Kidney glomerular epithelial cell (primary cell): ENCODE measurements at regions not wholly inside any gene's neighbourhood (a gene's known extent, or its start where the extent isn't known, plus 50 kb on each side); places are given as distances from the start of the nearest gene placed in this dataset.

Experiments
- DNase-seq: peaks from one replicate; lab custom pipeline; 2025; lab: John Stamatoyannopoulos, UW

DNA sequence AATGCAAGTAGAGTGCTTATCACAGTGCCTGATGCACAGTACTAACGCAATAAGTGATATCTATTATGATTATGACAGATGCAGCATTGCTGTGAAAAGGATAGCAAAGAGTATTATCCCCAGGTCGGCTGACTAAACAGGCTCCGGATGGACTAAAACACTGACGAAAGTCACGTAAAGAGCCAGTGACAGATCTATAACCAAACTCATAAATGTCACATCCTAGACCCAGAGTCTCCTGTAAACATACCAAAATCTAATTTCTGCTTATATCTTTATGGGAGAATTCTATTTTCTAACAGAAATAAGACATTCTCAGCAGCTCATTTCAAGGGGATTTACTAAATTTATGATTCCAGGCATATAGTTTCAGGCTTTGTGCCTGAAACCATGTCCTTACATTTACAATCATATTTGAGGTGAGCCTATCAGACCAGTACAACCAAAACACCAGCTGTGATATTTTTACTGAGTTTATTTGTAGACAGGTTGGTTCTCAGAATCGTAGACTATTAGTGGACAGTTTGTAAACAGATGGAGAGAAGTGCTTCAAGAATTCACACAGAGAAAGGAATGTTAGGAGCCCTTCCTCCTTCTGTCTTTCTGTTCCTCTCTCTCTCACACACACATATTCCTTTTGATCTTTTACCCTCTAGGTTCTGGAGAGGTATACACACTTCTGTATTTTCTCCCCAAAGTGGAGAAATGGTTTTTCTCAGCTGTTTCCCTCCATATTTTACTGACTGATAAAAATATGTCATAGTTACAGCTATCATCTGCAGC lies 52.4 kb upstream of the WDR26 start:
- no peak for DNase-seq

DNA sequence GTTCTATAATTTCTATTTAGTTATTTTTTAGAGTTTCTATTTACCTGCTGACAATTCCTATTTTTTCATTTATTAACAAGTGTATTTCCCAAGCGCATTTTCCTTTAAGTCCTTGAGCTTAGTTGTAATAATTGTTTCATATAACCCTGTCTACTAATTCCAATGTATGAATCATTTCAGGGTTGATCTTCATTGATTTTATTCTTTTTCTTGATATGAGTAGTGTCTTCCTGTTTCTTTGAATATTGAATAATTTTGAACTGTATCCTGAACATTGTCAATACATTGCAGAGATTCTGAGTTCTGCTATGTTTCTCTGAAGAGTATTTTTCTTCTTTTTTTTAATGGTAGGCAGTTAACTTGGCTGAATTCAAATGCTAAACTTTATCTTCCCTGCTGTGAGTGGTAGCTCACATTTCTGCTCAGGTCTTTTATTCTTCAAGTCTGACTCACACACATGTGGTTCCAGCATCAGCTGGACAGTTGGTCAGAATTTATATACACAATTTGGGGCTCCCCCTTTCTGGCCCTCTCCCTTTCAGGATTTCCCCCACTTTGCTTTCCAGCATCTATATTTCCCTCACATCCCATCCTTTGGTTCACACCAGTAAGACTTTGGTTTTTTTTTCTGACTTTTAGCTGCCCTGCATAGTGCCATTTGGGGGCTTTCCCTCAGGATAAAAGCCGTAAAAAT lies 54.4 kb upstream of the WDR26 start:
- DNase-seq: no peak

DNA sequence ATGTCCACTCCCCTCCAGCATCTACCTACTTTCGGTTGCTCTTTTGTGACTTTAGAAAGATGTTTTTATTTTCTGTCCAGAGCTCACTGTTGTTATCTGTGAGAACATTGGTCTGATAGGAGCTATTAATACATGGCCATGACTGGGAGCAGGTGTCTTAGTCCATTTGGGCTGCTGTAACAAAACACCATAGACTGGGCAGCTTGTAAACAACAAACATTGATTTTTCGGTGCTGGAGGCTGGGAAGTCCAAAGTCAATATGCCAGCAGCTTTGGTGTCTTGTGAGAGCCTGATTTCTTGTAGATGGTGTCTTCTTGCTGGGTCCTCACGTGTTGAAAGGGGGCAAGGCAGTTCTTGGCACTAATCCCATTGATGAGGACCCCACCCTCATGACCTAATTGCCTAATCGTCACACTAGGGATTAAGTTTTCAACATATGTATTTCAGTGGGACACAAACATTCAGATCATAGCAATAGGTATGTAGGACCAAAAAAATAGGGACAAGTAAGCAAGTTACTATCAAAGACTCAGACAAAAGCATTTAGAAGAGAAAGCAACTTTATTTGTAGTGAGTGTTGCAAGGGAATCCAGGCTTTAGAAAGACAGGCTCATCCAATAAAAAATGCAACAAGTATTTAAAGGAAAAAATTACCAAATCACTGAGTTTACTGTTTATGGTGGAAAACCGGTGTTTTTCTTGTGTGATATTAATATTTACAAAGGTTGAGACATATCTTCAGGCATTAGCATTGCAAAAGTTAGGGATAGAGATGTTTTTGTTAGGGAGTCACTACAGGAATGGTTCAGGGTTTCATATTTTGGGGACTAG lies 55.2 kb upstream of the WDR26 start:
- no peak for DNase-seq

DNA sequence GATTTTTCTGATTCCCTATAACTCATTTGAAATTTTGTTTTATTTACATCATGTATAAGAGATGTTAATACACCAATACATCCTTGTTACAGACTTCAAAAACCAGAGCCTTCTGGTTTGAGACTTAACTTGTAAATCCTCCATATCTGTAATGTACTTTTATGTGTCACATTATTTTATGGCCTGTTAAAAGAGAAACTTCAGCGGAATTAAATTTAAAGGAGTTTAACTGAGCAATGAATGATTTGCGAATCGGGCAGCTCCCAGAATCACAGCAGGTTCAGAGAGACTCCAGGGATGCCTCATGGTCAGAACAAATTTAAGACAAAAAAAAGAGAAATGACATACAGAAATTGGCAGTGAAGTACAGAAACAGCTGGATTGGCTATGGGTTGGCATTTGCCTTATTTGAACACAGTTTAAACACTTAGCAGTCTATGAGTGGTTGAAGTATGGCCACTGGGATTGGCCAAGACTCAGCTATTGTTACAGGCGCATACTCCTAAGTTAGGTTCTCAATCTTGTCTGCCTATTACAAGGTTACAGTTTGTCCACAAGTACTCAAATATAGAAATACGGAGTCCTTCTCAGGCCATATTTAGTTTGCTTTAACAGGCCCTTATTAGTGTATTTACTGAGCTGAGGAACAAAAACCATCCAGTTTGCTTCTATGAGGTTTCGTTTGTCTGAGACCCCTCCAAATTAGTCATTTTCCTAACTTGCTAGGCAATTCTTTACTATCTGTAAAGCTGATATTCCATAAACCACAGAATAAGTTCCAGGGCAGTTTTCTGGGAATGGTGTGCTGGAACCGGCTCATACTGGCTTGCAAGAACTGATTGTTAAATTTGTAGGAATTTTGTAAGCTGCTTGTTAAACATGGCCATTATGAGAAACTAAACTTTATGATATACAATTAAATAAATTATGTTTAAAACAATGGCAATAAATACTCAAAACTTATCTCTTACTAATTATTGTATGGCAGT lies 56.2 kb upstream of the WDR26 start:
- no peak for DNase-seq

DNA sequence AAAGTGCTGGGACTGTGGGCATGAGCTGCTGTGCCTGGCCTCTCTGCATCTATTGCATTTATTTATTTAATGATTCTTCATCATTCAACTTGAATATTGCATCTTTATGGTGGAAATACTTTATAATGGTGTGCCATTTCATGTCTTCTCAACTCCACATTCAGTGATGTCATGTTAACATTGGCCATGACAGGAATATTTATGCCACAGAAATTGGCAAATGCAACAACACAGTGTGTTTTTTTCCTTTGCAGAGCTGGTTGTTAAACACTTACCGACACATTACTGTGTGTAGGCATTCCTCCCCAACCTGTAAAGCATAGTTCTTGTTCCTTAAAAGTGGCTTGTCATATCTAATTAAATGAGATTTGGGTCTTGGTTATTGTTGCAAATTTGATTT lies 57.4 kb upstream of the WDR26 start:
- no peak for DNase-seq

DNA sequence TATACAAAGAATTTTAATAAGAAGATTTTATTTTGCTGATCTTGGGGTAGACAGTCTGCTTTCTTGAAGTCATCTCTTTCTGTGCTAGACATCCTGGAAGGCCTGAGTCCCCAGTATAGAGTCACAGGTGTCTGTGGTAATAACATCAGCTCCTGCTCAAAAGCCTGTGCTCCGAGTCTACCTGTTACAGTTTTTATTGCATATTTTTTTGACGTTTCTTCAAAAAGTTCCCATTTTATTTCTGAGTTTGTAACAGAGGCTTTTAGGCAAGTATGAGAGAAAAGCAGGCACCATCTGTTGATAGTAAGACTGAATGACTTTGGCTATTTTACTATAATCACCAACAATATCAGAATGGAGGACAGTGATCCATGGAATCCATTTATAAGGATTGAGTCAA lies 58.0 kb upstream of the WDR26 start:
- DNase-seq: no peak

DNA sequence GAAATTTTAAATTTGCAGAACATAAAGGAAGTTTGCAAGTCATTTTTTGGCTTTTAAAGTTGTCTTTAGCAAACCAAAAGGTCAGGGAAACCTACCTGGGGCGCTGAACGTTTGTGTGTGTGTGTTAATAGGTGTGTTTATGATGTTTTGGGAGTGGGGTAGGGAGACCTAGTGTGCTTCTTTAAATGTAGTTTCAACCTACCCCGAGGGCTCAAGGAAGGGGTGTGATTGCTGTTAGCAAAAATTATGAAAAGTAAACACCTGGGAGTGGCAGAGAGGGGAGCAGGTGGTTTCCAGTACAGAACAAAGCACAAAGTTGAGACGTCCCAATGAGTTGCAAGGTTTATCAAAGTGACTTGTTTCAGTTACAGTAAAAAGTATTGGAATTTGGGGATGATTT lies 58.7 kb upstream of the WDR26 start:
- DNase-seq: no peak

DNA sequence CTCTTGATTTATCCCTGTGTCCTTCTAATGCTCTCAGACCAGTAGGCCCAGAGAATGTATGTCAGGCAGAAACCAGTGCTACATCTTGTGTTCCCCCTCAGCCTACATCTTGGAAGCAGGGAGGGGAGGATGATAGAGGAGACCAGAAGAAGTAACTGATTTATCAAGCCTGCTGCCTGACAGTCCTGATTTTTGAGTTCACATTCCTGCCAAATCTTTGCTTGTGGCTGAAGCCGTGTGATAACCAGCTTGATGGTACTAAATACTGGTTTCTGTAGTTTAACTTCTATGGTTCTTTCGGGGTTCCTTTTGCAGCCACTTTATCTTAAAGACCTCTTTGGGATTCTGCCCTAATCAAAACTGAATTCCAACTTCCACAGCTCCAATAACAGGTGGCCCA lies 59.7 kb upstream of the WDR26 start:
- DNase-seq: no peak

DNA sequence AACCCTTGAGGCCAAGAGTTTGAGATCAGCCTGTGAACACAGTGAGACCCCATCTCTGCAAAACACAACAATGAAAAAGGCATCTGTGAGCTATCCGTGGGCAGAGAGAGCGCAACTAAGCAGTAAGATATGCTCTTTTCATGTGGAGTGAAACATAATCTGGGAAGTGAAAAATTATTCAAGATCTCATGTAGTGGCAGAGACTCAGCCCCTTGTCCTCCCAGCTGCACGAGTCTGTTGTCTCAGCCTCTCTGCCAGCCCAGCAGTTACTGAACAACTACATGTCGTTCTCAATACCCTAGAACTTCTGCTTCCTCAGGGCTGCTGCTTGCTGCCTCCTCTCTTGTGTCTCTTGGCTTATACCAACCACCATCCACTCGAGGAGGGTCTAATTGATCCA lies 61.3 kb upstream of the WDR26 start:
- DNase-seq: no peak

DNA sequence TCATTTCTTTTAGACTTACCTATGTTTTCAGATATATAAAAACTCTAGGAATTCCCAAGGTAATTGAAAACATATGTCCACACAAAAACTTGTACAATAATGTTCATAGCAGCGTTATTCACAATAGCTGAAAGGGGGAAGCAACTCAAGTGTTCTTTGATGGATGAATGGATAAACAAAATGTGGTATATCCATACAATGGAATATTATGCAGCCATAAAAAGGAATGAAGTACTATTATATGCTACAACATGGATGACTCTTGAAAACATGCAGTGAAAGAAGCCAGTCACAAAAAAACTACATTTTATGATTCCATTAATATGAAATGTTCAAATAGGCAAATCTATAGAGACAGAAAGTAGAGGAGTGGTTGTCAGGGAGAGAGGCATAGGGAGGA lies 62.2 kb upstream of the WDR26 start:
- no peak for DNase-seq

DNA sequence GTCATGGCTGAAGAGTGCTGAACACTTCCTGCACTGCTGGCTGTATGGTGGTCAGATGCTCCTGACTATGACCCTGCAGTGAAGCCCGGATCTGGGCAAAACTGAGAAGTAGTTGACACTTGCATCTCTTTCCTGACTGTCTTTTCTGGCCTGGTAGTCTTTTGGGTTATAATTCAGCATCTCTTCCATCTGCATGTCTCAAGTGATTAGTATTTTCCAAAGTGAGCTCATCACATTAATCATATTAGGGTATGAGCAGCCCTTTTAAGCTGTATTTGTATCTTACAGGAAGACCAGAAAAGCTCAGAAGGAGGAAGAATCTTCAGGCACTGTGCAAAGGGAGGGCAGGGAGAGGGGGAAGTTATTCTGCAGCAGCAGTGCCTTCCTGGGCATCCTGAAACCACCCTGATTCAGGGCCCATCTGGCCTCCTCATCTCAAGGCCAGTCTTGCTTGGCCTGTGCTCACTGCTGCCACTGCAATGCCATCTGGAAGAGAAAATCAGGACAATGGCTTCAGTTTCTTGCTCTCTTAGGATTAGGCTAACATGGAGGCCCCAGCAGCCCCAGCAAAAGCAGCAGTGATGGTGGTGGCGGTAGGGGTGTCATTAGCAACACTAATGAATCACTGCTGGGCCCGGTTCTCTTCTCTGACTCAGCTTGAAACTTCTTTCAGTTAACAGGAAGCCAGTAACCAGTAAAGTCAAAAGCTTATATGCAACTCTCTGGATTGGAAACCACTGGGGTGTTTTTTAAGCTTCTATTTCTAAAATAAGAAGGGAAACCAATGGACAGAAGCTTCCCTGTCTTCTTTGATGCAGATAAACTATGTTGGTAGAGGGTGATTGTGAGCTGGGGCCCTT lies 63.3 kb upstream of the WDR26 start:
- DNase-seq: peak; percentile 89

DNA sequence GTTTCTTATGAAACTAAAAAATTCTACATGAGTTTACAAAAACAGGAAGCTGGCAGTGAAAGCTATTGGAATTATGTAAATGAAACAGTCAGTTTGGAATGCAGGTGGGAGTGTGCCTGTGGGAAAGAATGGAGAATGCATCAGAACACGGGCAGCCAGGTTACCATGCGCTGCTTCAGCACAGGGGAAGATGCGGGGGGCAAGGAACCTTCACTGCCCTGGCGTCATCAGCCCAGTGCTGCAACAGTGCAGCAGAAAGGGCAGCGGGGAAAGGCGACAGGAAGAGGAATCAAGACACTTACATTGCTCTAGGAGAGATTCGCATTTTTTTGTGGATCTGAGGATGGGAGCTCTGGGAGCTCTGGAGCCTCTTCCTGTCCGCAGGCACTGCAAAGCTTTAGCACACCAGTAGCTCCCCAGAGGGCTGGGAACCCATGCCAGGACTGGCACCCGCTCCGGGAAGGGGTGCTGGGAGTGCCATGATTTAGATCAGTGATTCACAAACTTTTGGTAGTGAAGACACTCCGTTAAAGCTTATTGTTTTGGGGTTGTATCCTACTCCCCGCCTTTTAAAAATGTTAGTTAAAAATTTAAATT lies 64.1 kb upstream of the WDR26 start:
- DNase-seq: peak; percentile 96

DNA sequence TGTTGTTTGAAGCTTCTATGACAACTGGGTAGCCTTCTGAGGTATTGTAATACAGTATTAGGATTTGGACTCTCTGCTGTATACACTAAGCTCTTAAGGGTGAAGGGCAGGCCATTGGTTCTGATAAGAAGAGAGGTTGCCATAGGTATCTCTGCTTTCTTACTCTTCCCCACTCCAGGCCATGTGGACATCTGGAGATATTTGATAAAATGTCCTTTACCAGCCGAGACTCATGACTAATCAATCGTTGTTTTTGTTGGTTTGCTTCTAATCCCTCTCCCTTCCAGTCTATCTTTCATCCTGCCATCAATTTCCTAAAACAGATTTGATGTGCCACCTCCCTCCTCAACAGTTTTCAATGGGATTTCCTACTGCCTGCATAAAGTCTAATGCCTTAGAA lies 64.6 kb upstream of the WDR26 start:
- DNase-seq: peak; percentile 30

DNA sequence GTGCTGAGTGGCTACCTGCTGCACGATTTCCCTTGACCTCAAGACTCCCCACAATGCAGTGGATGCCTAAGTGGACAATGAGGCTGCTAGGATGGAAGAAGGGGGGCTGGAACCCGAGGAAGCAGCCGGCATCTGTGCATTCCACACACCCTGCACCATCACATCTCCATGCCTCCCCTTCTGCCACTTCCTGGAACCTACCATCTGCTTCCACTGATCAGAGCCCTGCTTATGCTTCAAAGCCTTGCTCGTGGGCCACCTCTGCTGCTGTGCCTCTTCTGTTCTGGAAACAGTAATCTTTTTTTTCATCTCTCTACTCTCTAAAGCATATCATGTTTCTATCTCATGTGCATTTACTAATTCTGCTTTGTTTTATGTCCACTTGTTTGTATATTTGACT lies 66.2 kb upstream of the WDR26 start:
- no peak for DNase-seq

DNA sequence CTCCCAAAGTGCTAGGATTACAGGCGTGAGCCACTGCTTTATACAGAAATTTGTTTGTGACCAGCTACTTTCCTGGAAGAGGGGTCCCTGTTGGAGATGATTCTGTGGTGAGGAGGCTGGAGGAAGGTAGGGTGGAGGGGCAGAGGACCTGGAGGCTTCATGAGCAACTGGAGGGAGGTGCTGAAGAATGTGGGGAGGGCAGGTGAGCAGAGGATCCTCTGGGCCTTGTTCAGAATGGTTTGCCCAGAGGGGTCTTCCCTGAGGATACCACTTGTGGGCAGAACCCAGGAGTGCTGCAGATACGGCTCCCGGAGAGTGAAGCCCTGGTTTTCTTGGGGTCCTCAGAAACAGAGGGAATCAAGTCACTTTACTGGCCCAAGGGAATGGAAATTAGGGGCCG lies 67.2 kb upstream of the WDR26 start:
- no peak for DNase-seq

DNA sequence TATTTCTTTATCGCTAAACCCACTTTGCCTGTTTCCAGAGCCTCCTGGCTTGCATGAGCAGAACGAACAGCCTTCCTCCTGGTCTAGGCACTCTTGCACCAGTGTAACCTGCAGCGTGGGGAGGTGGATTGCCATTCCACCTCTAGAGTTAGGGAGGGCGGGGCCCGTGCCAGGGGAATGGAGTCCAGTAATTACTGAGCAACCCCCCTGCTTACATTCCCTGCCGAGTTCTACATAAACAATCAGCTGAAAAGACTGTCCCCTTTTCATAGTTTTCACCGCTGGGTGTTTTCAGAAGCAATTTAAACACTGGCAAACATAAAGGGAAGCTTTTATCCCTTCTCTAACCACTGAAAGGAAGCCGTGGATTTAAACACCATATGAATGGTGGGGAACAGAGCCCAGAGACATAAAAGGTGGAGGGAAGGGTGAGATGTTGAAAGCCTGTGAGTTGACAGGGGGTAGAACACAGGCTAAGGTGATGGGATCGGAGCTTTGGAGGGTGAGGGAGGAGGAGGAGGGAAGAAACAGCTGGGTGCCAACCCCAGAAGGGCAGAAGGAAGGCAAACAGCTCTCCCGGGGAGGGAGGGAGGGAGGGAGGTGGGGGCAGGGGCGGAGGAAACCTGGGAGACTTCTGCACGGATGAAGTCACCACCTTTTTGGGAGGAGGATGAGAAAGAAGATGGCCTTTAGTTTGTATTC lies 68.0 kb upstream of the WDR26 start:
- peak; percentile 39 for DNase-seq

DNA sequence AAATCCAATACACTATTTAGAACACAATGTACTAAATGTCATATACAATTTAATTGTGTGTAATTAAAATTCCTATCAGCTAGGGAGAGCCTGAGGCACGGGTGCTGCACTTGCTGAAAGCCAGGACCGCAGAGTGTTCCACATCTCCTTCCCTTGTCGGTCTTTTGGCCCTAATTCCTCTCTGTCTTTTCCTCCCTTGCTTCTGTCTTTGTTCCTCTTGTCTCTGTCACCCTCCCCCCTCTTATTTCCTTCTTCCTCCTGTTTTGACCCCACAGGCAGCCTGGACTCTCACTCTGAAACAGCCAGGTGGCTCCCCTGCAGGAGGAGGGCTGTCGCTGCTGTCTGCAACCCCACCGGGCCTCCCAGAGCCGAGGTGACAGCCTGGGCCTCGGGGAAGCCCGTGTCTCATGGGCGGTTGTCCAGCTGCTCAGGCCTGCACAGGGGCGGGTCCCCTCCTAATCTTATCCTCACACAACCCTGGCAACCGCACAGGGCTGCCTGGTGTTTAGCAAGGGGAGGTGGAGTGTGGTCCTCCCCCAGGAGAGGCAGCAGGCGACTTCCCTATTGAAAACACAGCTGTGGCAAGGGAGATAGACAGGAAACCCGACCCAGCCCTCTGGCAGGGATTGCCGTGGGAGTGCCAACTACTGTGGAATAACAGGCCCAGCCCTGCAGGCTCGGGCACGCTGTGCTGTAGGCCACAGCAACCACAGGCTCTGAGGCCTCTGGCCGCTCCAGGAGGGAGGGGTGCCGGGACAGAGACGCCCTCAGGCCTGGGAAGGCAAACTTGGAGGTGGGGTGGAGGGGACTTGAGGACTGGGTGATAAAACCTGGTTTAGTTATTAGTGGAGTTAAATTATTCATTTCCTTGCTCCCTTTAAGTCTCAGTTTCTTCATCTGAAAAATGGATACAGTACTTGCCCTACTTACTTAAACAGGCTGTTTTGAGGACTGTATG lies 68.8 kb upstream of the WDR26 start:
- peak; percentile 59 for DNase-seq

DNA sequence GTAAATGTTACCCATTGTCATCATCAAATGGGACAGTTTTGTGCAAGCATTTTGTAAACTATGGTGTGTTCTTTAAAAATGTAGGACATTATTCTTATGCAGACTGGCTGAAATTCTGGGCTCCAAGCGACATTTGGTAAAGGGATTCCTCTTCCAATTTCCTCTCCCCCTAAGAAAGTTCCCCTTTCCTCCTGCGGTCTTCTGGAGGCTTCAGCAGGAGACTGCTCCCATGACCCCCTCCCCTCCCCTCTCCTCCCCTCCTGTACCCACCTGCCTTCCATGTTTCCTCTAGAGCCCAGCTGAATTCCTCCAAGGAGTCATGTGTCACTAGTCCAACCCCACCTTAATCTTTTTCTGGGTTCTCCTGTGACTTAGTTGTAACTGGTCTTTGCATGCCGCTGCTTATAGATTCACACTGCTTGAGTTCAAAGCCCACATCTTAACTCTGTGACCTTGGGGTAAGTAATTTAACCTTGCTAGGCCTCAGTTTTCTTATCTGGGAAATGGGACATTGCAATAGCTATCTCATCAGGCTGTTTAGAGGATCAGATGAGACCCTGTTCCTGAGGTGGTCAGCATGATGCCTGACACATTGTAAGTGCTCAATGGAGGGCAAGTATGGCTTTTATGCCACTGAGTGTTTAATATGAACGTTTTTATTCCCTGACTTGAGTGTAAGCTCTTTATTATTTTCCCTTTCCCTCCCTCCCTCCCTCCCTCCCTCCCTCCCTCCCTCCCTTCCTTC lies 69.9 kb upstream of the WDR26 start:
- no peak for DNase-seq
